IMR-90 (cell line): ENCODE measurements at regions not wholly inside any gene's neighbourhood (a gene's known extent, or its start where the extent isn't known, plus 50 kb on each side); places are given as distances from the start of the nearest gene placed in this dataset.

Experiments
- ATAC-seq: fragments of 200-7000 bp; cut with Tn5 transposase; 2 replicates; pipeline ENCODE4 v1.9.1; 2020; ENCODE audit warnings: low read depth, mild to moderate bottlenecking, moderate library complexity
- BruUV-seq: library from RNA; stranded (reverse); fragments of 400-500 nt; replicated peaks from 2 replicates; lab custom pipeline; 2021; lab: Mats Ljungman, UMichigan
- CTCF ChIA-PET: fragments of 300-600 bp; formaldehyde crosslinking; extraction: SDS; loops from one replicate; lab custom pipeline; 2021; ENCODE audit warnings: antibody characterized with exemption; lab: Yijun Ruan, JAX
- POLR2A ChIA-PET: fragments of 300-600 bp; sonication (Branson Sonifier 250); formaldehyde crosslinking; loops from one replicate; lab custom pipeline; 2022; ENCODE audit warnings: antibody characterized with exemption; ENCODE audit not compliant: unreplicated experiment; lab: Charles Lee
- DNase-seq: peaks from one replicate; pipeline ENCODE4 v3.0.0; 2013
- H2AFZ ChIP-seq: replicated peaks from 2 replicates; pipeline ENCODE3; 2013; ENCODE audit warnings: low read length, mild to moderate bottlenecking; ENCODE audit not compliant: poor library complexity
- H2AK5ac ChIP-seq: 2 replicates; pipeline ENCODE4 v1.6.1; 2013; ENCODE audit warnings: low read depth, low read length, inconsistent platforms
- H2AK9ac ChIP-seq: replicated peaks from 2 replicates; pipeline ENCODE3; 2013; ENCODE audit warnings: mild to moderate bottlenecking, low read depth, low read length, moderate library complexity; ENCODE audit not compliant: poor library complexity
- H2BK120ac ChIP-seq: 2 replicates; pipeline ENCODE4 v1.6.1; 2013; ENCODE audit warnings: low read depth, low read length, inconsistent platforms
- H2BK15ac ChIP-seq: 3 replicates; pipeline ENCODE4 v1.6.1; 2013; ENCODE audit warnings: low read depth, low read length, inconsistent platforms
- H2BK20ac ChIP-seq: 2 replicates; pipeline ENCODE4 v1.6.1; 2013; ENCODE audit warnings: low read depth, mild to moderate bottlenecking, inconsistent platforms, low read length, moderate library complexity
- H2BK5ac ChIP-seq: 2 replicates; pipeline ENCODE4 v1.6.1; 2013; ENCODE audit warnings: mild to moderate bottlenecking, low read depth, low read length, inconsistent platforms; ENCODE audit not compliant: poor library complexity, severe bottlenecking
- H3K14ac ChIP-seq: replicated peaks from 2 replicates; pipeline ENCODE4 v1.6.1; 2013; ENCODE audit warnings: low read depth, low read length, inconsistent platforms
- H3K18ac ChIP-seq: 2 replicates; pipeline ENCODE4 v1.6.1; 2013; ENCODE audit warnings: low read depth, low read length, control low read depth
- H3K23ac ChIP-seq: 2 replicates; pipeline ENCODE4 v1.6.1; 2013; ENCODE audit warnings: low read depth, low read length, inconsistent platforms
- H3K27ac ChIP-seq: 2 replicates; pipeline ENCODE4 v1.5.1; 2013; ENCODE audit warnings: mild to moderate bottlenecking, control low read depth, low read length; ENCODE audit not compliant: insufficient read depth
- H3K27me3 ChIP-seq: 2 replicates; pipeline ENCODE4 v1.6.1; 2013; ENCODE audit warnings: low read length; ENCODE audit not compliant: control insufficient read depth, insufficient read depth
- H3K36me3 ChIP-seq: 2 replicates; pipeline ENCODE4 v1.6.1; 2013; ENCODE audit warnings: low read length, mixed read lengths; ENCODE audit not compliant: control insufficient read depth, insufficient read depth
- H3K4ac ChIP-seq: 2 replicates; pipeline ENCODE4 v1.6.1; 2013; ENCODE audit warnings: low read depth, low read length, inconsistent platforms
- H3K4me1 ChIP-seq: 2 replicates; pipeline ENCODE4 v1.6.1; 2013; ENCODE audit warnings: low read length, mixed read lengths; ENCODE audit not compliant: control insufficient read depth, insufficient read depth
- H3K4me2 ChIP-seq: 2 replicates; pipeline ENCODE4 v1.6.1; 2013; ENCODE audit warnings: low read depth, mild to moderate bottlenecking, control low read depth, low read length, moderate library complexity
- H3K4me3 ChIP-seq: 2 replicates; pipeline ENCODE4 v1.5.1; 2013; ENCODE audit warnings: low read depth, mild to moderate bottlenecking, control low read depth, low read length, moderate library complexity; ENCODE audit not compliant: insufficient read depth
- H3K56ac ChIP-seq: 2 replicates; pipeline ENCODE4 v1.6.1; 2013; ENCODE audit warnings: low read length, inconsistent platforms; ENCODE audit not compliant: insufficient read depth; ENCODE audit errors: extremely low read depth
- H3K79me1 ChIP-seq, 2 experiments: 2 replicates each; pipeline ENCODE4 v1.6.1; 2013; ENCODE audit warnings: low read length in 2 of 2, inconsistent platforms in 1 of 2, low read depth in 1 of 2
- H3K9ac ChIP-seq: 2 replicates; pipeline ENCODE4 v1.6.1; 2013; ENCODE audit warnings: low read depth, low read length, control low read depth
- H3K9me1 ChIP-seq: 2 replicates; pipeline ENCODE4 v1.6.1; 2013; ENCODE audit warnings: low read length, inconsistent platforms; ENCODE audit not compliant: insufficient read depth
- H3K9me3 ChIP-seq: 2 replicates; pipeline ENCODE4 v1.6.1; 2013; ENCODE audit warnings: low read length; ENCODE audit not compliant: control insufficient read depth, insufficient read depth
- H4K20me1 ChIP-seq: 2 replicates; pipeline ENCODE4 v1.6.1; 2013; ENCODE audit warnings: low read length, inconsistent platforms; ENCODE audit not compliant: insufficient read depth
- H4K5ac ChIP-seq: 2 replicates; pipeline ENCODE4 v1.6.1; 2013; ENCODE audit warnings: mild to moderate bottlenecking, low read depth, low read length, control low read depth
- H4K8ac ChIP-seq, 2 experiments: 2 replicates each; pipeline ENCODE4 v1.6.1; 2013; ENCODE audit warnings: low read depth in 2 of 2, low read length in 2 of 2, control low read depth in 1 of 2, inconsistent platforms in 1 of 2
- H4K91ac ChIP-seq: 2 replicates; pipeline ENCODE4 v1.6.1; 2013; ENCODE audit warnings: low read depth, low read length, inconsistent platforms; ENCODE audit not compliant: insufficient read depth
- MAZ ChIP-seq: IDR thresholded peaks from 2 replicates; pipeline ENCODE4 v1.6.1; 2012; ENCODE audit warnings: low read depth, mild to moderate bottlenecking, low read length, improper control_type of control experiment, moderate library complexity, borderline replicate concordance
- NFE2L2 ChIP-seq: fragments of 150-350 bp; IDR thresholded peaks from 2 replicates; pipeline ENCODE4 v1.6.1; 2016; ENCODE audit warnings: low read depth, mild to moderate bottlenecking, low read length
- POLR2A ChIP-seq: IDR thresholded peaks from 2 replicates; pipeline ENCODE4 v1.6.1; 2012; ENCODE audit warnings: mild to moderate bottlenecking, low read depth, low read length
- USF2 ChIP-seq: fragments of 150-350 bp; IDR thresholded peaks from 2 replicates; pipeline ENCODE4 v1.6.1; 2017; ENCODE audit warnings: mild to moderate bottlenecking, antibody characterized with exemption, low read length, low read depth
- WGBS, 2 experiments: methylation state at CpG; one replicate each; pipeline versions ENCODE4 v1.1.5 to v1.1.7; 2013; ENCODE audit warnings: missing lambda C conversion rate in 2 of 2; ENCODE audit not compliant: insufficient read length in 1 of 2; ENCODE audit errors: extremely low coverage in 2 of 2; 5-methylcytosine and 5-hydroxymethylcytosine counted together
- dilution Hi-C: fragments of 300-500 bp; cut with HindIII; formaldehyde crosslinking; loops from one replicate; pipeline ENCODE4 v1.14.3; 2018; ENCODE audit warnings: low sequenced_read_pairs; ENCODE audit not compliant: unreplicated experiment
- in situ Hi-C: fragments of 300-500 bp; cut with MboI; formaldehyde crosslinking; loops from 3 replicates; pipeline ENCODE4 v1.14.3; 2019; ENCODE audit warnings: low sequenced_read_pairs, inconsistent platforms, mixed read lengths
- intact Hi-C: fragments of 100-400 bp; cut with micrococcal nuclease; formaldehyde crosslinking; loops from 2 replicates; pipeline ENCODE4 v1.10.0; 2022
- TF ChIP-seq, protein P1 (sequence below): fragments of 150-350 bp; IDR thresholded peaks from 2 replicates; pipeline ENCODE4 v1.6.1; 2016; ENCODE audit warnings: low read depth, mild to moderate bottlenecking, low read length, moderate library complexity, borderline replicate concordance

DNA sequence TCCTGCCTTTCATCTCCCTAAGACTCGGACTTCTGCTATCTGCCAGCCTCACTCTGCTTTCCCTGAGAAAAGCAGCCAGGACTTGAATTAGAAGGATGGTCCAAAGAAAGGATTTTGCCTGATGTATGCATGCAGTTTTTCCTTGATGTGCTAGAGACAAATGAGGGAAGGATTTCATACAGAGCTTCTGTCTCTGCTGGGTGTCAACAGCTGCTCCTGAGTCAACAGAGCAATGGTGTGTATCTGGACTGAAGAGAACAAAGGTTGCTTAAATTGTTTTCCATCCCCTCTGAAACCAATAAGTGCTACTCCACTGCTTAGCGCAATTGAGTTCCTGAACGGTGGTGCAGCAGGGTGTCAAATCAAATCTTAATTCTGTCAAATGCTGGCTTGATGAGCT is 680.6 kb upstream of the C16orf82 start:
- ATAC-seq: no peak
- Histone ChIP-seq H3K18ac (no peak overlapping the region), H3K9ac (no peak overlapping the region), H2BK20ac (no peak overlapping the region), H3K23ac (no peak overlapping the region), H3K79me1 (no peaks in the 10 kb centered on the region), H2AFZ (no peak overlapping the region), H2BK15ac (no peak overlapping the region), H2BK120ac (no peak overlapping the region), H3K4ac (no peak overlapping the region), H3K9me3 (peaks cover 7% of the 10 kb centered on the region; the same call in 1 of the 2 replicates), H3K27me3 (no peaks in the 10 kb centered on the region), H2AK5ac (no peak overlapping the region), H3K4me2 (no peak overlapping the region), H3K4me1 (no peaks in the 10 kb centered on the region), H3K14ac (no peak overlapping the region), H3K4me3 (no peak overlapping the region), H3K9me1 (no peaks in the 10 kb centered on the region), H3K56ac (no peak overlapping the region), H2BK5ac (no peak overlapping the region), H3K36me3 (no peaks in the 10 kb centered on the region), H4K5ac (no peak overlapping the region), H3K27ac (no peak overlapping the region), H4K8ac (no peak overlapping the region), H4K91ac (no peak overlapping the region), H2AK9ac (no peak overlapping the region), H4K20me1 (no peaks in the 10 kb centered on the region)
- no CpG with 5 or more reads among the region's 3 CpGs for WGBS, 2 experiments
- TF ChIP-seq, protein P1, sequence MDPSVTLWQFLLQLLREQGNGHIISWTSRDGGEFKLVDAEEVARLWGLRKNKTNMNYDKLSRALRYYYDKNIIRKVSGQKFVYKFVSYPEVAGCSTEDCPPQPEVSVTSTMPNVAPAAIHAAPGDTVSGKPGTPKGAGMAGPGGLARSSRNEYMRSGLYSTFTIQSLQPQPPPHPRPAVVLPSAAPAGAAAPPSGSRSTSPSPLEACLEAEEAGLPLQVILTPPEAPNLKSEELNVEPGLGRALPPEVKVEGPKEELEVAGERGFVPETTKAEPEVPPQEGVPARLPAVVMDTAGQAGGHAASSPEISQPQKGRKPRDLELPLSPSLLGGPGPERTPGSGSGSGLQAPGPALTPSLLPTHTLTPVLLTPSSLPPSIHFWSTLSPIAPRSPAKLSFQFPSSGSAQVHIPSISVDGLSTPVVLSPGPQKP: no peak
- TF ChIP-seq POLR2A (no peak), NFE2L2 (no peak), MAZ (no peak), USF2 (no peak)
- BruUV-seq: no TSS peak
- CTCF ChIA-PET: no interaction called here
- DNase-seq: no peak
- dilution Hi-C loops: no loop called here
- POLR2A ChIA-PET: no interaction called here
- in situ Hi-C loops: no loop called here
- intact Hi-C loops: no loop called here
